ENCODE measurements at regions not wholly inside any gene's neighbourhood (a gene's known extent, or its start where the extent isn't known, plus 50 kb on each side); places are given as distances from the start of the nearest gene placed in this dataset.

DNA sequence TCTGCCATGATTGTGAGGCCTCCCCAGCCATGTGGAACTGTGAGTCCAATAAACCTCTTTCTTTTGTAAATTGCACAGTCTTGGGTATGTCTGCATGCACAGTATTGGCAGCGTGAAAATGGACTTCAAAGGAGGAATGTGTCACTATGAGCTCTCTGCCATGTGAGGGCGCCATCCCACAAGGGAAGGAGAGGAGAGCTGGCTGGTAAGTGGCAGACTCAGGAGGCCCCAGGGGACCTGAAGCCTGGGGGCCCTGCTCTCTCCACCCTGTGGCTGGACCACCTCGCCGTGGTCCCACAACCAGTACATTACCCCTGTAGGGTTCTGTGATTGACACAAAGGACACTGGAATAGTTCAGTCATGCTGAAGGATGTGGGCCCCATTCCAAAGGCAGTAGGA is 122.1 kb downstream of the RPIA start:
- DNase-seq (ENCODE audit: low read depth, low spot score) (no peak), ATAC-seq (peak; percentile 42; the same call in 1 of the 2 replicates)
- Histone ChIP-seq H3K36me3 (ENCODE audit: control insufficient read depth in 1 of 2, insufficient read depth in 2 of 2, low read length in 2 of 2) (no peaks in the 10 kb centered on the region), H3K4me2 (ENCODE audit: low read length) (no peak overlapping the region), H4K20me1 (ENCODE audit: insufficient read depth) (no peaks in the 10 kb centered on the region), H3K9ac (ENCODE audit: low read length) (no peak overlapping the region), H3K4me1 (ENCODE audit: control insufficient read depth in 1 of 2, insufficient read depth in 2 of 2, low read length in 2 of 2) (no peaks in the 10 kb centered on the region), H3K27ac (ENCODE audit: low read depth, low read length) (no peak overlapping the region), H3K9me2 (ENCODE audit: insufficient read depth) (no peaks in the 10 kb centered on the region), H3K79me2 (ENCODE audit: insufficient read depth, low read length) (no peaks in the 10 kb centered on the region), H3K4me3 (replicated peaks in 1 of 2; ENCODE audit: low read depth in 1 of 2, low read length in 2 of 2) (no peak overlapping the region), H2AFZ (ENCODE audit: low read depth, low read length, poor library complexity, severe bottlenecking) (no peak overlapping the region), H3K27me3 (ENCODE audit: insufficient read depth, low read length) (peaks cover 7% of the 10 kb centered on the region; the same call in 1 of the 2 replicates), H3K9me3 (ENCODE audit: control insufficient read depth in 1 of 2, insufficient read depth in 1 of 2, low read depth in 1 of 2, low read length in 2 of 2) (no peaks in the 10 kb centered on the region; a peak in 1 of 4 replicates)
- intact Hi-C loops (cut with micrococcal nuclease) = no loop called here
- TF ChIP-seq RAD21 (IDR thresholded peaks at IDR 0.05; ENCODE audit: low read depth) = peak; percentile 29; the same call in 1 of the 2 replicates
- TF ChIP-seq EZH2phosphoT487 (IDR thresholded peaks at IDR 0.05; ENCODE audit: borderline replicate concordance) = no peak
- TF ChIP-seq, protein P1, sequence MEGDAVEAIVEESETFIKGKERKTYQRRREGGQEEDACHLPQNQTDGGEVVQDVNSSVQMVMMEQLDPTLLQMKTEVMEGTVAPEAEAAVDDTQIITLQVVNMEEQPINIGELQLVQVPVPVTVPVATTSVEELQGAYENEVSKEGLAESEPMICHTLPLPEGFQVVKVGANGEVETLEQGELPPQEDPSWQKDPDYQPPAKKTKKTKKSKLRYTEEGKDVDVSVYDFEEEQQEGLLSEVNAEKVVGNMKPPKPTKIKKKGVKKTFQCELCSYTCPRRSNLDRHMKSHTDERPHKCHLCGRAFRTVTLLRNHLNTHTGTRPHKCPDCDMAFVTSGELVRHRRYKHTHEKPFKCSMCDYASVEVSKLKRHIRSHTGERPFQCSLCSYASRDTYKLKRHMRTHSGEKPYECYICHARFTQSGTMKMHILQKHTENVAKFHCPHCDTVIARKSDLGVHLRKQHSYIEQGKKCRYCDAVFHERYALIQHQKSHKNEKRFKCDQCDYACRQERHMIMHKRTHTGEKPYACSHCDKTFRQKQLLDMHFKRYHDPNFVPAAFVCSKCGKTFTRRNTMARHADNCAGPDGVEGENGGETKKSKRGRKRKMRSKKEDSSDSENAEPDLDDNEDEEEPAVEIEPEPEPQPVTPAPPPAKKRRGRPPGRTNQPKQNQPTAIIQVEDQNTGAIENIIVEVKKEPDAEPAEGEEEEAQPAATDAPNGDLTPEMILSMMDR (IDR thresholded peaks at IDR 0.05 in 2 of 3, conservative IDR thresholded peaks at IDR 0.05 in 1 of 3; ENCODE audit: borderline replicate concordance in 1 of 3, insufficient read depth in 1 of 3, low read depth in 2 of 3, low read length in 2 of 3) = peak in 2 of 3 experiments; percentile 10 to 39; a peak in 2 of 6 replicates
- ChIA-PET CTCF (interaction anchor here (1.0 to 1.4 kb wide), 3 partner anchors 18 to 127 kb away, joined by 3 to 5 read pairs (median 4); no protein-coding TSS in a partner anchor), POLR2A (no interaction called here), RAD21 (ENCODE audit: low non-redundant PET in 1 of 2, low total read pairs in 2 of 2, uncharacterized antibody in 2 of 2, unreplicated experiment in 2 of 2) (no interaction called here)
- no TSS peak for BruUV-seq (replicated peaks)

DNA sequence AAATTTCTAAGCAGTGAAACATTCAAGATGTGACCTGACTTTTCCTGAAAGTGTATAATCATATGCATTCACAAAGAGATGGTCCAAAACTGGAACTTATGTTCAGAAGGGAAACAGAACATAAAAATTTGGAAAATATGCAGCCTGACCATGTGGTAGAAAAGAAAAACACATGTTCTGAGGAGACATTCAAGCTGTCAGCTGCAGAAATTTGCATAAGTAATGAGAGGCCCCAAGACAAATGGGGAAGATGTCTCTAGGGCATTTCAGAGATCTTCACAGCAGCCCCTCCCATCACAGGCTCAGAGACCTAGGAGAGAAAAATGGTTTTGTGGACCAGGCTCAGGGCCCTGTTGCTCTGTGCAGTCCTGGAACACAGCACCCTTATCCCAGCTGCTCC is 123.8 kb downstream of the RPIA start:
- Histone ChIP-seq H3K79me2 (ENCODE audit: insufficient read depth, low read length) (no peaks in the 10 kb centered on the region), H2AFZ (ENCODE audit: low read depth, low read length, poor library complexity, severe bottlenecking) (no peak overlapping the region), H3K36me3 (ENCODE audit: control insufficient read depth in 1 of 2, insufficient read depth in 2 of 2, low read length in 2 of 2) (no peaks in the 10 kb centered on the region), H3K4me3 (replicated peaks in 1 of 2; ENCODE audit: low read depth in 1 of 2, low read length in 2 of 2) (no peak overlapping the region), H4K20me1 (ENCODE audit: insufficient read depth) (no peaks in the 10 kb centered on the region), H3K9ac (ENCODE audit: low read length) (no peak overlapping the region), H3K9me2 (ENCODE audit: insufficient read depth) (no peaks in the 10 kb centered on the region), H3K27ac (ENCODE audit: low read depth, low read length) (no peak overlapping the region), H3K9me3 (ENCODE audit: control insufficient read depth in 1 of 2, insufficient read depth in 1 of 2, low read depth in 1 of 2, low read length in 2 of 2) (no peaks in the 10 kb centered on the region; a peak in 1 of 4 replicates), H3K4me2 (ENCODE audit: low read length) (no peak overlapping the region), H3K4me1 (ENCODE audit: control insufficient read depth in 1 of 2, insufficient read depth in 2 of 2, low read length in 2 of 2) (no peaks in the 10 kb centered on the region), H3K27me3 (ENCODE audit: insufficient read depth, low read length) (no peaks in the 10 kb centered on the region; the same call in 1 of the 2 replicates)
- ChIA-PET POLR2A (no interaction called here), RAD21 (ENCODE audit: low non-redundant PET in 1 of 2, low total read pairs in 2 of 2, uncharacterized antibody in 2 of 2, unreplicated experiment in 2 of 2) (no interaction called here), CTCF (no interaction called here)
- ATAC-seq = no peak
- intact Hi-C loops (cut with micrococcal nuclease) = no loop called here
- no TSS peak for BruUV-seq (replicated peaks)
- no peak for DNase-seq (ENCODE audit: low read depth, low spot score)
- TF ChIP-seq, protein P2, sequence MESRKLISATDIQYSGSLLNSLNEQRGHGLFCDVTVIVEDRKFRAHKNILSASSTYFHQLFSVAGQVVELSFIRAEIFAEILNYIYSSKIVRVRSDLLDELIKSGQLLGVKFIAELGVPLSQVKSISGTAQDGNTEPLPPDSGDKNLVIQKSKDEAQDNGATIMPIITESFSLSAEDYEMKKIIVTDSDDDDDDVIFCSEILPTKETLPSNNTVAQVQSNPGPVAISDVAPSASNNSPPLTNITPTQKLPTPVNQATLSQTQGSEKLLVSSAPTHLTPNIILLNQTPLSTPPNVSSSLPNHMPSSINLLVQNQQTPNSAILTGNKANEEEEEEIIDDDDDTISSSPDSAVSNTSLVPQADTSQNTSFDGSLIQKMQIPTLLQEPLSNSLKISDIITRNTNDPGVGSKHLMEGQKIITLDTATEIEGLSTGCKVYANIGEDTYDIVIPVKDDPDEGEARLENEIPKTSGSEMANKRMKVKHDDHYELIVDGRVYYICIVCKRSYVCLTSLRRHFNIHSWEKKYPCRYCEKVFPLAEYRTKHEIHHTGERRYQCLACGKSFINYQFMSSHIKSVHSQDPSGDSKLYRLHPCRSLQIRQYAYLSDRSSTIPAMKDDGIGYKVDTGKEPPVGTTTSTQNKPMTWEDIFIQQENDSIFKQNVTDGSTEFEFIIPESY (IDR thresholded peaks at IDR 0.05; ENCODE audit: extremely low read depth, insufficient replicate concordance, low read length) = no peak
- TF ChIP-seq POLR2A (IDR thresholded peaks at IDR 0.05; ENCODE audit: borderline replicate concordance, extremely low read depth, insufficient read depth, insufficient read length) (no peak), SRF (IDR thresholded peaks at IDR 0.05; ENCODE audit: low read depth) (no peak), ELF1 (IDR thresholded peaks at IDR 0.05; ENCODE audit: borderline replicate concordance, low read depth) (no peak), ZNF274 (IDR thresholded peaks at IDR 0.05; ENCODE audit: low read depth, low read length) (no peak), TCF7L2 (IDR thresholded peaks at IDR 0.05; ENCODE audit: borderline replicate concordance, extremely low read depth, insufficient read depth, insufficient read length) (no peak), SP1 (IDR thresholded peaks at IDR 0.05; ENCODE audit: low read depth) (no peak), YY1 (IDR thresholded peaks at IDR 0.05; ENCODE audit: extremely low read depth, insufficient replicate concordance, low read depth, low read length) (no peak), EGR1 (IDR thresholded peaks at IDR 0.05; ENCODE audit: low read depth) (no peak), RAD21 (IDR thresholded peaks at IDR 0.05; ENCODE audit: low read depth) (no peak), EZH2 (IDR thresholded peaks at IDR 0.05) (no peak), CBX3 (IDR thresholded peaks at IDR 0.05; ENCODE audit: low read depth) (no peak), POLR2AphosphoS5 (IDR thresholded peaks at IDR 0.05; ENCODE audit: low read depth, low read length) (no peak), SIN3A (IDR thresholded peaks at IDR 0.05; ENCODE audit: low read depth) (no peak)
- TF ChIP-seq, protein P3, sequence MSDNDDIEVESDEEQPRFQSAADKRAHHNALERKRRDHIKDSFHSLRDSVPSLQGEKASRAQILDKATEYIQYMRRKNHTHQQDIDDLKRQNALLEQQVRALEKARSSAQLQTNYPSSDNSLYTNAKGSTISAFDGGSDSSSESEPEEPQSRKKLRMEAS (IDR thresholded peaks at IDR 0.05) = no peak
- TF ChIP-seq, protein P4, sequence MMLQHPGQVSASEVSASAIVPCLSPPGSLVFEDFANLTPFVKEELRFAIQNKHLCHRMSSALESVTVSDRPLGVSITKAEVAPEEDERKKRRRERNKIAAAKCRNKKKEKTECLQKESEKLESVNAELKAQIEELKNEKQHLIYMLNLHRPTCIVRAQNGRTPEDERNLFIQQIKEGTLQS (IDR thresholded peaks at IDR 0.05) = no peak

Measured in HCT116 (cell line).